ENCODE measurements at regions not wholly inside any gene's neighbourhood (a gene's known extent, or its start where the extent isn't known, plus 50 kb on each side); places are given as distances from the start of the nearest gene placed in this dataset.

GRCh38 chr1:55594701-55595100, 379.5 kb upstream of the USP24 start:
- Histone ChIP-seq H3K4me2 (ENCODE audit: extremely low read depth, insufficient read depth, low read length) (no peak overlapping the region), H3K79me2 (ENCODE audit: control insufficient read depth, insufficient read depth, low read length) (no peaks in the 10 kb centered on the region), H3K36me3 (ENCODE audit: control insufficient read depth, insufficient read depth, low read length) (no peaks in the 10 kb centered on the region), H3K27ac (ENCODE audit: insufficient read depth, low read length) (no peak overlapping the region), H3K4me3 (replicated peaks in 1 of 4; ENCODE audit: control extremely low read depth in 1 of 4, insufficient read depth in 1 of 4, low read depth in 3 of 4, low read length in 4 of 4) (no peak overlapping the region), H3K9me3 (ENCODE audit: control insufficient read depth, insufficient read depth, low read depth, low read length) (no peaks in the 10 kb centered on the region), H3K4me1 (ENCODE audit: control insufficient read depth, extremely low read depth, insufficient read depth, low read length) (no peaks in the 10 kb centered on the region), H3K9ac (ENCODE audit: insufficient read depth, low read length) (no peak overlapping the region), H3K27me3 (ENCODE audit: control insufficient read depth, insufficient read depth, low read length) (no peaks in the 10 kb centered on the region), H2AFZ (ENCODE audit: low read length) (no peak overlapping the region), H4K20me1 (ENCODE audit: control insufficient read depth, extremely low read depth, insufficient read depth, low read length) (no peaks in the 10 kb centered on the region)
- TF ChIP-seq, protein P1, sequence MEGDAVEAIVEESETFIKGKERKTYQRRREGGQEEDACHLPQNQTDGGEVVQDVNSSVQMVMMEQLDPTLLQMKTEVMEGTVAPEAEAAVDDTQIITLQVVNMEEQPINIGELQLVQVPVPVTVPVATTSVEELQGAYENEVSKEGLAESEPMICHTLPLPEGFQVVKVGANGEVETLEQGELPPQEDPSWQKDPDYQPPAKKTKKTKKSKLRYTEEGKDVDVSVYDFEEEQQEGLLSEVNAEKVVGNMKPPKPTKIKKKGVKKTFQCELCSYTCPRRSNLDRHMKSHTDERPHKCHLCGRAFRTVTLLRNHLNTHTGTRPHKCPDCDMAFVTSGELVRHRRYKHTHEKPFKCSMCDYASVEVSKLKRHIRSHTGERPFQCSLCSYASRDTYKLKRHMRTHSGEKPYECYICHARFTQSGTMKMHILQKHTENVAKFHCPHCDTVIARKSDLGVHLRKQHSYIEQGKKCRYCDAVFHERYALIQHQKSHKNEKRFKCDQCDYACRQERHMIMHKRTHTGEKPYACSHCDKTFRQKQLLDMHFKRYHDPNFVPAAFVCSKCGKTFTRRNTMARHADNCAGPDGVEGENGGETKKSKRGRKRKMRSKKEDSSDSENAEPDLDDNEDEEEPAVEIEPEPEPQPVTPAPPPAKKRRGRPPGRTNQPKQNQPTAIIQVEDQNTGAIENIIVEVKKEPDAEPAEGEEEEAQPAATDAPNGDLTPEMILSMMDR (conservative IDR thresholded peaks at IDR 0.05 in 1 of 2, IDR thresholded peaks at IDR 0.05 in 1 of 2; ENCODE audit: low read depth in 1 of 2, low read length in 2 of 2) = no peak
- TF ChIP-seq EZH2 (IDR thresholded peaks at IDR 0.05; ENCODE audit: low read length, missing control alignments) = no peak
- DNase-seq (ENCODE audit: low read depth in 2 of 2) = no peak

- Histone ChIP-seq H3K4me1 (ENCODE audit: control insufficient read depth, extremely low read depth, insufficient read depth, low read length) (no peaks in the 10 kb centered on the region), H3K36me3 (ENCODE audit: control insufficient read depth, insufficient read depth, low read length) (no peaks in the 10 kb centered on the region), H3K4me3 (replicated peaks in 1 of 4; ENCODE audit: control extremely low read depth in 1 of 4, insufficient read depth in 1 of 4, low read depth in 3 of 4, low read length in 4 of 4) (no peak overlapping the region), H3K4me2 (ENCODE audit: extremely low read depth, insufficient read depth, low read length) (no peak overlapping the region), H3K9me3 (ENCODE audit: control insufficient read depth, insufficient read depth, low read depth, low read length) (no peaks in the 10 kb centered on the region), H3K79me2 (ENCODE audit: control insufficient read depth, insufficient read depth, low read length) (no peaks in the 10 kb centered on the region), H3K27me3 (ENCODE audit: control insufficient read depth, insufficient read depth, low read length) (no peaks in the 10 kb centered on the region), H4K20me1 (ENCODE audit: control insufficient read depth, extremely low read depth, insufficient read depth, low read length) (no peaks in the 10 kb centered on the region), H3K9ac (ENCODE audit: insufficient read depth, low read length) (no peak overlapping the region), H3K27ac (ENCODE audit: insufficient read depth, low read length) (no peak overlapping the region), H2AFZ (ENCODE audit: low read length) (no peak overlapping the region)
- DNase-seq (ENCODE audit: low read depth in 2 of 2) = no peak
- TF ChIP-seq, protein P1 (conservative IDR thresholded peaks at IDR 0.05 in 1 of 2, IDR thresholded peaks at IDR 0.05 in 1 of 2; ENCODE audit: low read depth in 1 of 2, low read length in 2 of 2) = no peak
- TF ChIP-seq EZH2 (IDR thresholded peaks at IDR 0.05; ENCODE audit: low read length, missing control alignments) = no peak
Observed at GRCh38 chr1:55593298-55593697, 378.1 kb upstream of the USP24 start.

DNA sequence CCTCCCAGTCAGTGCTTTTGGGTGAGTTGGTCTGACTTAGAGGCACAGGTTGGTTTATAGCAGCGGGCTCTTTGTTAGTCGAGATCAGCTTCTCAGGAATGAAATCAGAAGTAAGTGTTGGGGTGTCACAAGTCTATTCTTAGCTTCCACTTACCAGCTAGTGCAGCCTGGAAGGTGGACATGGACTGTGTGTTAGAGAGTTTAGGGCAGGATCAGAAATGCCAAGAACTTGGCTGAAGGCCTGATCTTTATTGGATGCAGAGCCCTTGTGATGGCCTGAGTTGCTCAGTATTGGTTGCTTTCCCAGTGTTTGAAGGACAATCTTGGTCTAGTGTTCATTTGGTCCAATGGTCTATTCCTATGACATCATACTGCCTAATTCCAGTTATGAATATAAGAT, 377.0 kb upstream of the USP24 start:
- Histone ChIP-seq H3K36me3 (ENCODE audit: control insufficient read depth, insufficient read depth, low read length) (no peaks in the 10 kb centered on the region), H3K27me3 (ENCODE audit: control insufficient read depth, insufficient read depth, low read length) (no peaks in the 10 kb centered on the region), H3K4me3 (replicated peaks in 1 of 4; ENCODE audit: control extremely low read depth in 1 of 4, insufficient read depth in 1 of 4, low read depth in 3 of 4, low read length in 4 of 4) (no peak overlapping the region), H3K4me1 (ENCODE audit: control insufficient read depth, extremely low read depth, insufficient read depth, low read length) (no peaks in the 10 kb centered on the region), H3K4me2 (ENCODE audit: extremely low read depth, insufficient read depth, low read length) (no peak overlapping the region), H4K20me1 (ENCODE audit: control insufficient read depth, extremely low read depth, insufficient read depth, low read length) (no peaks in the 10 kb centered on the region), H3K9ac (ENCODE audit: insufficient read depth, low read length) (no peak overlapping the region), H3K79me2 (ENCODE audit: control insufficient read depth, insufficient read depth, low read length) (no peaks in the 10 kb centered on the region), H3K9me3 (ENCODE audit: control insufficient read depth, insufficient read depth, low read depth, low read length) (no peaks in the 10 kb centered on the region), H3K27ac (ENCODE audit: insufficient read depth, low read length) (no peak overlapping the region), H2AFZ (ENCODE audit: low read length) (no peak overlapping the region)
- DNase-seq (ENCODE audit: low read depth in 2 of 2) = no peak
- TF ChIP-seq, protein P1 (conservative IDR thresholded peaks at IDR 0.05 in 1 of 2, IDR thresholded peaks at IDR 0.05 in 1 of 2; ENCODE audit: low read depth in 1 of 2, low read length in 2 of 2) = no peak
- TF ChIP-seq EZH2 (IDR thresholded peaks at IDR 0.05; ENCODE audit: low read length, missing control alignments) = no peak
